ENCODE measurements at regions not wholly inside any gene's neighbourhood (a gene's known extent, or its start where the extent isn't known, plus 50 kb on each side); places are given as distances from the start of the nearest gene placed in this dataset.

DNA sequence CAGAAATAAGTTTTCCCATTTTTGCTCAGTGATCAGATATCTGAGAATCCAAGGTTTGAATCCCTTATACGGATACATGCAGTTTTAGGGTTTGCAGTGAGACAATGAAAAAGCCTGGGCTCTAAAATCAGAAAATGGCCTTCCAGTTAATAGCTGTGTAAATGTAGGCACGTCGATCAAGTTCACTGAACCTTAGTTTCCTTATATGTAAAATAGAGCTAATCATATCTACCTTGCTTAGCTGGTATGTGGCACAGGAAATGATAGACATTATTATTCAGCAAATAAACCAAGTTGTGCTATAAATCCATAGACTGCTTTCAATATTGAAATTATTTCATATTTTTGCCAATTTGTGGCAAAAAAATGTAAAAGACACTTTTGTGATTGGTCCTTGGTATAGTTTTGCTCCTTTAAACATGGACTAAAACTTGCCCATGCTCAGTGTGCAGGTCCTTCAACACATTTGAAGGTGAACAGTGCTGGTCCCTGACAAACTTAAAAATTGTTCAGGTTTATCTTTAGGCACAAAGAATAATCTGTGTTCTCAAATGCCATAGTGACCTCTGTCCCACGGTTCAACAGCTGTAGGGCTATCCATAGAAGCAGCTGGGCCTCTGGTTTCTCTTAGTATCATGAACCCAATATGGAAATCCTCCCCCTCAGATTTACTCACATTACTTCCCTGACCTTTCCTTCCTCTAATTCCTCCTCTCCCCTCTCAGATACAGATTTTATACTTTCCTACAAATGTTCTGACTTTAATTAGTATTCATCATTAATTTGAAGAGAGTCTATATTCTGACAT lies 51.0 kb downstream of the CCDC54 start:
- DNase-seq (ENCODE audit: low read depth in 2 of 2) = no peak

DNA sequence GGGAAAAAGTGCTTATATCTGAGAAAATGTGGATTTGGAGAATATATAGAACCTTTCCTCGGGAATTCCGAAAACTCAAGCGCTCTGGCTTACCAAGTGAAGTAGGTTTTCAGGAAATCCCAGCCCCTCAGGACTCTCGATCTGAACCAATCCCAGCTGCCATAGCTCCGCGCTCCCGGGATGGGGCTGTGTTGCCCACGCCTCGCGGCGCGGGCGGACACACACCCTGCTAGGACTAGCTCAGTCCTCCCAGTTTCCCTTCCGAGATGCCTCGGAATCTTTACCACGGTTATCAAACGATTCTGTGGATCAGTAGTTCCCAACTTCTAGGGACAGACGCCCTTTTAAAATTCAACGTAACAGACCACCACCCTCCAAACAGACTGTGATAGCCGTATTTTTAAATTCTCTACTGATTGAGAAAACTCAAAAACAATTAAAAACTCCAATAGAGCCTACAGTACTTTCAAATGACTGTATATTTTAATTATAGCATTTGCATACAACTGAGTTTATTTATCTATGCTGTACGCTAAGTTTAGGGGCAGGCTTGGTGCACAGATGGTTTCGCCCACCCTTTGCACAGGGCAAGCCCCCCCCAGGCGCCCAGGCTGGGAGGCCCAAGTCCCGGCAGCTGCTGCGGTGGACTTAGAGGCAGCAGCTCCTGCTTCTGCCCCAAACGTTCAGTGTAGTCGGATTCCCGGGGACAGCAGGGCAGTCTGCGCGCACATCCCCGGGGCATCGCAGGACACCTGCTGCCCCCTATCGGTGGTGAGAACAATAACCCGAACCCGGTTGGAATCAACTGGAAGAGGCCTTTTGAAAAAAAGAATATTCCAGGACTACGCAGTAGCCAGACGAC lies 52.3 kb downstream of the CCDC54 start:
- peak; percentile 83 to 89 for DNase-seq (ENCODE audit: low read depth in 2 of 2)

GRCh38 chr3:107430214-107430995 lies 53.2 kb downstream of the CCDC54 start:
- DNase-seq (ENCODE audit: low read depth in 2 of 2) = peak; percentile 11 to 26

DNA sequence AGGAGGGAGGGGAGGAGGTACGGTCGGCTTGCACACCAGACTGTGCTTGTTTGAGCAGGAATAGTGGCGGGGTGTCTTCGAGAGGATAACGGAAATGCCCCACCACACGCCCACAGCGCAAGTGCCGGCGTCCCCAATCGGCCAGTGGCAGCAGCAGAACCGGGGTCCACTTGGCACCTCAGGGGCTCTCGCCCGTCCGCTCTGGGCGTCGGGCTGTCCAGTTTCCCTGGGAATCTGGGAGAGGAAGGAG lies 53.7 kb downstream of the CCDC54 start:
- DNase-seq (ENCODE audit: low read depth in 2 of 2) = peak in 1 of 2 donors; percentile 14

- peak; percentile 39 to 42 for DNase-seq (ENCODE audit: low read depth in 2 of 2)
Observed at GRCh38 chr3:107431246-107432012, 54.2 kb downstream of the CCDC54 start.

GRCh38 chr3:107432013-107432515 lies 54.8 kb downstream of the CCDC54 start:
- peak in 1 of 2 donors; percentile 31 for DNase-seq (ENCODE audit: low read depth in 2 of 2)

GRCh38 chr3:107432646-107433045 lies 55.4 kb downstream of the CCDC54 start:
- no peak for DNase-seq (ENCODE audit: low read depth in 2 of 2)

- no peak for DNase-seq (ENCODE audit: low read depth in 2 of 2)
Observed at GRCh38 chr3:107436029-107436428, 58.8 kb downstream of the CCDC54 start.

- DNase-seq (ENCODE audit: low read depth in 2 of 2) = no peak
Observed at GRCh38 chr3:107438671-107439070, 61.4 kb downstream of the CCDC54 start.

DNA sequence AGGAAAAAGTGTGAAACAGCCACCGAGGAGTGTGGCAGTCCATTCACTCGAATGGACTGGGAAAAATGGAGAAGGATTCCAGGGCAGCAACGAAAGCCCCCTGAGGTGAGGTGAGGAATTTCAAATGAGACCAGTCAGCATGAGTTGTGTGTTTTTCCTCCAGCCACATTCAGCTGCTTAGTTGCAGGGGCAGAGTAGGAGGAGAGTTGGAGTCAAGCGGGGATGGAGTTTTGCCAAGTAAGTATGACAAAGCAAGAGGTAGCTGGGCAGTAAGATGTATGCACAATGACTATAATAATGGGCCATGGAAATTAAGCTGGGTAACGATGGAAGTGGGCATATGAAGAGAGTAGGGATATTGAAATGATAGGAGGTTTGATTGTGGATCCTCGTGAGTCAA lies 64.4 kb downstream of the CCDC54 start:
- DNase-seq (ENCODE audit: low read depth in 2 of 2) = no peak

- no peak for DNase-seq (ENCODE audit: low read depth in 2 of 2)
Observed at GRCh38 chr3:107443461-107443860, 66.2 kb downstream of the CCDC54 start.

DNA sequence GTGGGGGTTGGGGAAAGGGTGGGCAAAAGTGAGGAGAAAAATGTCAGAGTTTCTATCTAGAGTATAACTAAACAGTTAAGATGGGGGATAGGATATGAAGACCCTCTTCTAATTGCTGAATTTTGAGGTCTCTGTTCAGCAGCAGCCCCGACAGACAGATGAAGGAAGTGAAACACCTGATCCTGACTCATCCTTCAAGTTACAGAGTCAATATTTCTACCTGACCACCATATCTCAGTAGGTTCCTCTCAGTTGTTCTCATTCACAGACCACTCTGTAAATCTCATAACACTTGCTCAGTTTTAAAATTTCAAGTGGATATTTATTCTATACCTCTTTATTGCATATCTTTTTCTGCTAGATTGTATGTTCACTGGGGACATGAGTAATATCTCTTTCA lies 69.5 kb downstream of the CCDC54 start:
- no peak for DNase-seq (ENCODE audit: low read depth in 2 of 2)

DNA sequence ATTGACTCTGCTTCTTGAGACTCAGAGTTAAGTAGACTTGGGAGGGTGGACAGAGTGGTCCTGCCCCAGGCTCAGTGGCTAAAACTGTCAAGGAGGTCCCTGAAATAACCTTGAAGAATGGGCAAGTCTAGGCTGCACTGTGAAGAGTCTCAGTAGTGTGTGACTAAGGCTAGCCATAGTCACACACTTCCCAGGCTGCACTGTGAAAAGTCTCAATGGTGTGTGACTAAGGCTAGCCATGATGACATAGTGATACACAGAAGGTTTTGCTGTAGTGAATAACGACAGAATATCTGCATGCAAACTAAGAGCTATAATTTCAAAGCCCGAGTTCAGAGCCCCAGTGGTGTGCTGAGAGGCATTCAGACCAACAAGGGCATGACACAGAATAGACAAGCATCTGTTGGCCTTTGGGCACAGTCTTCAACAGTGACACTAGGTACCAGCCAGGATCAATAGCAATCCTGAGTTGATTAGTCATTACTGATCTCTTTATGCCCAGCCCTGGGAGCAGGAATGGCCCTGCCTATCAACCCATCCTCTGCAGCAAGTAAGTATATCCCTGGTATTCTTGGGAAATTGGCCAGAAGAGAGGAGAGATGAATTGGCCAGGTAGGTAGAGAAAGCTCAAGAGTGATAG lies 72.4 kb upstream of the BBX start:
- no peak for DNase-seq (ENCODE audit: low read depth in 2 of 2)

DNA sequence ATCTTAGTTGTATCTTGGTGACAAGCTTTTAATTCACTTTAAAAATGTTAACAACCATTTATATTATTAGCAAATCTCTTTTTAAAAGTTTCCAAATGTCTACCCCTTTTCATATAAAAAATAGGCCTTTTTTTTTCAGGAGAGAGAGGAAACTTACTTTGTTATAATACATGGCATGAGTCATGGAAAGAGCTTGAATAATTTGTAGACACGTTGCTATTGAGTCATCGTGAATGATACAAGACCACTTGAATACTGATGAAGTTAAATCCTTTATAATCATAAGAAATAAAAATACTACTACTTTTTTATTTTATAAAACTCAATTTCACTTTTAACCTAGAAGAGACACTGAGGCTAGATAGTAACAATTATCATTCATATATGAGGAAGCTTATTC lies 70.3 kb upstream of the BBX start:
- DNase-seq (ENCODE audit: low read depth in 2 of 2) = no peak

GRCh38 chr3:107453504-107453903 lies 69.3 kb upstream of the BBX start:
- no peak for DNase-seq (ENCODE audit: low read depth in 2 of 2)

- no peak for DNase-seq (ENCODE audit: low read depth in 2 of 2)
Observed at GRCh38 chr3:107455621-107456020, 67.1 kb upstream of the BBX start.

DNA sequence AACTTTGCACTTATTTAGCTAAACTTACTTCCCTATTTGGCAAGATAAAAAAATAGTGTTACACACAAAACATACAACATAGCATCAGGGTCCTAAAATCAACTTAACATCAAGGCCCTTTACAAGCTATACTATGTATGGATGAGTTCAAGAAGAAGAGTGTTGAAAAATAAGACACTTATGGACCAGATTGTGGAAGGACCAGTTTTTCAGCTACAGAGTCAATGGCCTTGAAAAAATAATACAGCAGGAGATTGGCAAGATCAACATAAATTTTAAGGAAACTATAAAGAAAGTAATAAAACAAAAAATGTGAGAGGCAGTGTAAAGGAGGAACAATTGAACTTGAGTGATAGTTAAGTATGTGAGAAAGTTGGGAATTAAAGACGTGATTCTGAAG lies 66.3 kb upstream of the BBX start:
- no peak for DNase-seq (ENCODE audit: low read depth in 2 of 2)

GRCh38 chr3:107458871-107459270 lies 63.9 kb upstream of the BBX start:
- DNase-seq (ENCODE audit: low read depth in 2 of 2) = peak in 1 of 2 donors; percentile 40

DNA sequence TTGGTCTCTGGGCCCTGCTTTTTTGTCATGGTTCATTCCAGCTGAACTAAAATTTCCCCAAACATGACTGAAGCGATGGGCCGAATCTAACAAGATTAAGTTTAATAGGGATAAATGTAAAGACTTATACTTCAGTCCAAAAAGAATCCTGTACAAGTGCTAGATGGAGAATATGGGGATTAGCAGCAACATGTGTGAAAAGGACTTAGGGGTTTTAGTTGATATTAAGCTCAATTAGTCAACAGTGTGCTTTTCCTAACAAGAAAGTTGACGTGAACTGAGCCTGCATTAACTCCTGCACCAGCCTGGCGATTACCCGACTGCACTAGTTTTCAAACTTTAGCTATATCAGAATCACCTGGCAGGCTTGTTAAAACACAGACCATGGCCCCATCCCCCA lies 61.0 kb upstream of the BBX start:
- no peak for DNase-seq (ENCODE audit: low read depth in 2 of 2)

DNA sequence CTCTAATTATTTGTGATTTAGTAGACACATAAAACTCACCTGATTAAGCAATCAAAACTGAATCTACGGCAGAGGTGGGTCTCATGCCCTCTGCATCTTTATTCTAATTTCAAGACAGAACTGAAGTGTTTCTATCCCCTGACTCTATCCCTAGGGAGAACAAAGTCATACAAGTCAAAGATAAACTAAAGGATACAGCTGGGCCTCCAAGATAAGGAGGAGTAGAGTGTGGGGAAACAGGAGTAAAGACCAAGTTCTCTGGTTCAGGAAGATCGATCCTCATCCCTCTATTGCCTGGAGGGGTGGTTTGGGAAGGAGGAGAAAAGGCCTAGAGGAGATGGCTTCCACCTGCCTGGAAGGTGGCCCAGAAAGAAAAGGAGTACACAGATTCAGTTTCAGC lies 58.7 kb upstream of the BBX start:
- DNase-seq (ENCODE audit: low read depth in 2 of 2) = no peak

Measured in lung microvascular endothelial cell (primary cell).